GM19395 (cell line): ENCODE measurements at regions not wholly inside any gene's neighbourhood (a gene's known extent, or its start where the extent isn't known, plus 50 kb on each side); places are given as distances from the start of the nearest gene placed in this dataset.
A peak's percentile ranks its signal among the peaks of the same experiment; 100 is the strongest.

Source experiments
- ATAC-seq: cut with Tn5 transposase; IDR thresholded peaks from one replicate; pipeline ENCODE4 v1.9.1; 2021; ENCODE audit warnings: mild to moderate bottlenecking, moderate library complexity; ENCODE audit not compliant: unreplicated experiment

GRCh38 chr4:10949039-10949733, 264.6 kb upstream of the CLNK start:
- peak; percentile 48 for ATAC-seq

GRCh38 chr4:10947898-10948297, 263.3 kb upstream of the CLNK start:
- ATAC-seq = no peak

GRCh38 chr4:10944321-10944720, 259.8 kb upstream of the CLNK start:
- no peak for ATAC-seq

GRCh38 chr4:10942156-10942555, 257.6 kb upstream of the CLNK start:
- no peak for ATAC-seq

GRCh38 chr4:10929818-10930217, 245.2 kb upstream of the CLNK start:
- ATAC-seq = no peak

GRCh38 chr4:10925996-10926395, 241.4 kb upstream of the CLNK start:
- ATAC-seq = no peak

GRCh38 chr4:10924274-10924673, 239.7 kb upstream of the CLNK start:
- ATAC-seq = no peak

- no peak for ATAC-seq
Measured at GRCh38 chr4:10917566-10917965, 233.0 kb upstream of the CLNK start.

- no peak for ATAC-seq
Measured at GRCh38 chr4:10898072-10898471, 213.5 kb upstream of the CLNK start.

- ATAC-seq = no peak
Measured at GRCh38 chr4:10897076-10897475, 212.5 kb upstream of the CLNK start.

GRCh38 chr4:10893395-10893794, 208.8 kb upstream of the CLNK start:
- ATAC-seq = peak; percentile 86

GRCh38 chr4:10891866-10892265, 207.3 kb upstream of the CLNK start:
- ATAC-seq = no peak

GRCh38 chr4:10889819-10890218, 205.3 kb upstream of the CLNK start:
- ATAC-seq = no peak

- ATAC-seq = no peak
Measured at GRCh38 chr4:10879411-10880110, 195.0 kb upstream of the CLNK start.

- no peak for ATAC-seq
Measured at GRCh38 chr4:10878861-10879260, 194.3 kb upstream of the CLNK start.

- no peak for ATAC-seq
Measured at GRCh38 chr4:10877076-10877475, 192.5 kb upstream of the CLNK start.

GRCh38 chr4:10875144-10875799, 190.7 kb upstream of the CLNK start:
- no peak for ATAC-seq

GRCh38 chr4:10873809-10874208, 189.2 kb upstream of the CLNK start:
- no peak for ATAC-seq

- ATAC-seq = peak; percentile 41
Measured at GRCh38 chr4:10872833-10873517, 188.4 kb upstream of the CLNK start.

GRCh38 chr4:10866666-10867065, 182.1 kb upstream of the CLNK start:
- ATAC-seq = no peak

- ATAC-seq = no peak
Measured at GRCh38 chr4:10861036-10861435, 176.5 kb upstream of the CLNK start.
